ENCODE measurements at regions not wholly inside any gene's neighbourhood (a gene's known extent, or its start where the extent isn't known, plus 50 kb on each side); places are given as distances from the start of the nearest gene placed in this dataset.

GRCh38 chr3:135731546-135731945 lies 234.0 kb upstream of the PPP2R3A start:
- no peak for TF ChIP-seq CTCF (IDR thresholded peaks at IDR 0.05)
- no peak for TF ChIP-seq POLR2A (IDR thresholded peaks at IDR 0.05)
